Tibial nerve (tissue), 4 donors: ENCODE measurements at regions not wholly inside any gene's neighbourhood (a gene's known extent, or its start where the extent isn't known, plus 50 kb on each side); places are given as distances from the start of the nearest gene placed in this dataset.

Source experiments
- DNase-seq, 2 donors: peaks; one replicate each; pipeline ENCODE4 v3.0.0-alpha.2; 2019; ENCODE audit warnings: low spot score in 2 of 2
- H3K27ac ChIP-seq, 4 donors: fragments of 200-600 bp; sonication (generic) in 3 of 4; one replicate each; pipeline ENCODE4 v1.5.1; 2017 to 2019; ENCODE audit warnings: mild to moderate bottlenecking in 1 of 4
- H3K27me3 ChIP-seq, 2 donors: fragments of 200-600 bp; sonication (generic) in 1 of 2; one replicate each; pipeline versions ENCODE4 v1.5.1 to v1.6.0; 2017 to 2019
- H3K36me3 ChIP-seq, 3 donors: fragments of 200-600 bp; sonication (generic); one replicate each; pipeline ENCODE4 v1.5.1; 2018 to 2019
- H3K4me1 ChIP-seq, 4 donors: fragments of 200-600 bp; sonication (generic) in 3 of 4; one replicate each; pipeline ENCODE4 v1.5.1; 2017 to 2019
- H3K4me3 ChIP-seq, 4 donors: fragments of 200-600 bp; sonication (generic) in 3 of 4; one replicate each; pipeline ENCODE4 v1.5.1; 2017 to 2019; ENCODE audit warnings: mild to moderate bottlenecking in 1 of 4, moderate library complexity in 1 of 4
- H3K9me3 ChIP-seq, 4 donors: fragments of 200-600 bp; sonication (generic) in 3 of 4; one replicate each; pipeline ENCODE4 v1.5.1; 2017 to 2019
- EP300 ChIP-seq, 2 donors: sonication (generic); formaldehyde crosslinking; IDR thresholded peaks; one replicate each; pipeline ENCODE4 v1.6.1; 2017; ENCODE audit warnings: antibody characterized with exemption in 2 of 2, mild to moderate bottlenecking in 1 of 2
- POLR2A ChIP-seq, 2 donors: fragments of 450-650 bp; IDR thresholded peaks; one replicate each; pipeline ENCODE4 v1.6.1; 2017; ENCODE audit warnings: antibody characterized with exemption in 2 of 2, mild to moderate bottlenecking in 2 of 2, moderate library complexity in 2 of 2
- WGBS, 2 donors: methylation state at CpG; one replicate each; pipeline ENCODE4 v1.1.5; 2018; 5-methylcytosine and 5-hydroxymethylcytosine counted together
- TF ChIP-seq, protein P1 (sequence below), 5 experiments: fragments of 200-600 bp in 3 of 5; fragments of 450-650 bp in 2 of 5; sonication (generic) in 3 of 5; IDR thresholded peaks; one replicate each; pipeline ENCODE4 v1.5.1; 2016 to 2019; ENCODE audit warnings: antibody characterized with exemption in 5 of 5, mild to moderate bottlenecking in 3 of 5, moderate library complexity in 2 of 5

DNA sequence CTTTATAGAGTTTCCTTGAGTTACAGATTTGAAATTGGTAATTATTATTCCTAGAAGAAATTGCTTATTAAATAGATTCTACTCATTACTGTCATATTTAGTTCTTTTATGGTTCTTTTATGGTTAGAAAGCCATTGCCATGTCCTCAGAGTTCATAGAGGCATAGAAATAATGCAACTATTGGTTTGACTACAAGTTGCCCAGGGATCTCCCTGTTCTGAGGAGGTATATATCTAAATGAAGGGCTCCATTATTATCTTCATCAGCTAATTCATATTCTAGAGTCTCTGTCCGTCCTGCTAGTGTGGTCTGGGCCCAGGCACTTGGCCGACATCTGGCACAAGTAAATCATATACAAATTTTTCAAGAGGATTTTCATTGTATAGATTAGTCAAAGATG, 535.7 kb downstream of the PPP4R3C start:
- Histone ChIP-seq H3K9me3 (no peaks in the 10 kb centered on the region), H3K4me3 (no peak overlapping the region), H3K27ac (no peak overlapping the region), H3K4me1 (no peaks in the 10 kb centered on the region), H3K27me3 (no peaks in the 10 kb centered on the region), H3K36me3 (no peaks in the 10 kb centered on the region)
- DNase-seq, result no peak
- 50 to 86% methylated on average over 2 of the region's 2 CpGs for WGBS, 2 donors
- TF ChIP-seq EP300 (IDR thresholded peaks at IDR 0.05), result no peak
- TF ChIP-seq POLR2A (IDR thresholded peaks at IDR 0.05), result no peak
- TF ChIP-seq, protein P1, sequence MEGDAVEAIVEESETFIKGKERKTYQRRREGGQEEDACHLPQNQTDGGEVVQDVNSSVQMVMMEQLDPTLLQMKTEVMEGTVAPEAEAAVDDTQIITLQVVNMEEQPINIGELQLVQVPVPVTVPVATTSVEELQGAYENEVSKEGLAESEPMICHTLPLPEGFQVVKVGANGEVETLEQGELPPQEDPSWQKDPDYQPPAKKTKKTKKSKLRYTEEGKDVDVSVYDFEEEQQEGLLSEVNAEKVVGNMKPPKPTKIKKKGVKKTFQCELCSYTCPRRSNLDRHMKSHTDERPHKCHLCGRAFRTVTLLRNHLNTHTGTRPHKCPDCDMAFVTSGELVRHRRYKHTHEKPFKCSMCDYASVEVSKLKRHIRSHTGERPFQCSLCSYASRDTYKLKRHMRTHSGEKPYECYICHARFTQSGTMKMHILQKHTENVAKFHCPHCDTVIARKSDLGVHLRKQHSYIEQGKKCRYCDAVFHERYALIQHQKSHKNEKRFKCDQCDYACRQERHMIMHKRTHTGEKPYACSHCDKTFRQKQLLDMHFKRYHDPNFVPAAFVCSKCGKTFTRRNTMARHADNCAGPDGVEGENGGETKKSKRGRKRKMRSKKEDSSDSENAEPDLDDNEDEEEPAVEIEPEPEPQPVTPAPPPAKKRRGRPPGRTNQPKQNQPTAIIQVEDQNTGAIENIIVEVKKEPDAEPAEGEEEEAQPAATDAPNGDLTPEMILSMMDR (IDR thresholded peaks at IDR 0.05), result no peak

DNA sequence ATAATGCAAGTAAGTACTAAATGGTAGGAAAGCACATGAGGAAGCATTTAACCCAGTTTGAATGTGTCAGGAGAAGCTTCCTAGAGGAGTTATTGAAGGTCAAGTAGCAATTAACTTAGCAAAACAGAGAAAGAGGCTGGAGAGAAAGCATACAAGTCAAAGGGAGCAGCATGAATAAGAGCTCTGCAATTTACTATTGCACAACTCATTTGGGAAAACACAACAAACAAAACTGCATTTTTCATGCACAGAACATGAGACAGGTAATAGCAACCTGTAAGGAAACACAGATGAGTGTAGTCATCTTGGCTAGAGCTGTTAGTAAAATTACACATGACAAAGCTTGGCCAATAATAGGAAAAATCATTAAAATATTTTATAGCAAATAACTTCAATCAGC, 538.1 kb downstream of the PPP4R3C start:
- Histone ChIP-seq H3K9me3 (no peaks in the 10 kb centered on the region), H3K27ac (no peak overlapping the region), H3K27me3 (no peaks in the 10 kb centered on the region), H3K36me3 (no peaks in the 10 kb centered on the region), H3K4me1 (no peaks in the 10 kb centered on the region), H3K4me3 (no peak overlapping the region)
- TF ChIP-seq, protein P1 (IDR thresholded peaks at IDR 0.05), result no peak
- TF ChIP-seq EP300 (IDR thresholded peaks at IDR 0.05) (no peak), POLR2A (IDR thresholded peaks at IDR 0.05) (no peak)
- no peak for DNase-seq

DNA sequence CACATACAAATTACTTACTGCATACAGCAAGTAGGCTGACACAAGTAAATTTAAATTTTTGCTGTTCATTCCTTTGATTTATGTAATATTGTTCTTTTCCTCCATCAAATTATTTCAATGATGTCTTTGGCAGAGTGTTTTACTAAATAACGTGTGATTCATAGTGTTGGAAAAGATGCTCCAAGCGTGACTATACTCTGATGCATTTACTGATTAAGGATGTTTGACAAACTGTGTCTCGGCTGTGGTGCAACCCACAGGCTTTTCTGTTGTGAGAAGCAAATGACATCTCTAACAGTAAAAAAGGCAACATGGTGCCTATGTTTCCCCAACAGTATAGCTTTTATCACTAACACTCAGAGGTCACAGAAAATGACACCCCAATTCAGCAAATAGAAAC, 540.9 kb downstream of the PPP4R3C start:
- H3K4me3 ChIP-seq, result no peak overlapping the region
- WGBS, 2 donors, result 60 to 62% methylated on average over 3 of the region's 3 CpGs
- H3K27me3 ChIP-seq, result no peaks in the 10 kb centered on the region
- no peaks in the 10 kb centered on the region for H3K4me1 ChIP-seq
- H3K36me3 ChIP-seq, result no peaks in the 10 kb centered on the region
- H3K9me3 ChIP-seq, result no peaks in the 10 kb centered on the region
- DNase-seq, result no peak
- TF ChIP-seq POLR2A (IDR thresholded peaks at IDR 0.05) (no peak), EP300 (IDR thresholded peaks at IDR 0.05) (no peak)
- TF ChIP-seq, protein P1 (IDR thresholded peaks at IDR 0.05), result no peak
- no peak overlapping the region for H3K27ac ChIP-seq

- Histone ChIP-seq H3K4me1 (no peaks in the 10 kb centered on the region), H3K4me3 (no peak overlapping the region), H3K36me3 (no peaks in the 10 kb centered on the region), H3K9me3 (no peaks in the 10 kb centered on the region), H3K27me3 (no peaks in the 10 kb centered on the region), H3K27ac (no peak overlapping the region)
- no peak for TF ChIP-seq POLR2A (IDR thresholded peaks at IDR 0.05)
- TF ChIP-seq, protein P1 (IDR thresholded peaks at IDR 0.05), result peak in 1 of 5 experiments; percentile 12
- DNase-seq, result no peak
- 37 to 56% methylated on average over 4 of the region's 4 CpGs for WGBS, 2 donors
Measured at GRCh38 chrX:26918631-26919030, 544.5 kb downstream of the PPP4R3C start.

- DNase-seq, result no peak
- no peaks in the 10 kb centered on the region for H3K36me3 ChIP-seq
- TF ChIP-seq, protein P1 (IDR thresholded peaks at IDR 0.05), result no peak
- TF ChIP-seq EP300 (IDR thresholded peaks at IDR 0.05) (no peak), POLR2A (IDR thresholded peaks at IDR 0.05) (no peak)
- H3K27me3 ChIP-seq, result no peaks in the 10 kb centered on the region
- no peak overlapping the region for H3K27ac ChIP-seq
- H3K4me1 ChIP-seq, result no peaks in the 10 kb centered on the region
- no peaks in the 10 kb centered on the region for H3K9me3 ChIP-seq
- WGBS, 2 donors, result 66 to 67% methylated on average over 5 of the region's 5 CpGs
- H3K4me3 ChIP-seq, result no peak overlapping the region
Measured at GRCh38 chrX:26916991-26917390, 546.1 kb downstream of the PPP4R3C start.
